ENCODE measurements at regions not wholly inside any gene's neighbourhood (a gene's known extent, or its start where the extent isn't known, plus 50 kb on each side); places are given as distances from the start of the nearest gene placed in this dataset.

DNA sequence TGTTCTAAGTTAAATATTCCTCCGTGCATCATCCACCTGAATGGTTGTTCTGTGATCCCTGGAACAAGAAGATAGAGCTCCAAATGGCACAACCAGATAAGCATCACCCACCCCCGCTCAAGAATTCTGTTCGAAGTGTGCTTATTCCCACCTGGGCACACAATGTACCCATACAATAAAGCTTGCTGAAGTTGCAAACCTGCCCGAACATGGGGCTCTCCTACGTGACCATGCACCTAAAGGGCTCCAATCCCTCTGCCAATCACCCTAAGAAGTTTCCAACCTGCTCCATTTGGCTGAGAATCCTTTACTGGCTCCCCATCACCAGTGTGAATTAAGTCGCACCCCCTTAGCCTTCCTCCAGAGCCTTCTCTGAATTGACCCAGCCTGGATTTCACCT, 1157.4 kb downstream of the TBC1D22A start:
- ATAC-seq (ENCODE audit: low FRiP score) (no peak), DNase-seq (ENCODE audit: low spot score) (no peak)
- TF ChIP-seq, protein P1, sequence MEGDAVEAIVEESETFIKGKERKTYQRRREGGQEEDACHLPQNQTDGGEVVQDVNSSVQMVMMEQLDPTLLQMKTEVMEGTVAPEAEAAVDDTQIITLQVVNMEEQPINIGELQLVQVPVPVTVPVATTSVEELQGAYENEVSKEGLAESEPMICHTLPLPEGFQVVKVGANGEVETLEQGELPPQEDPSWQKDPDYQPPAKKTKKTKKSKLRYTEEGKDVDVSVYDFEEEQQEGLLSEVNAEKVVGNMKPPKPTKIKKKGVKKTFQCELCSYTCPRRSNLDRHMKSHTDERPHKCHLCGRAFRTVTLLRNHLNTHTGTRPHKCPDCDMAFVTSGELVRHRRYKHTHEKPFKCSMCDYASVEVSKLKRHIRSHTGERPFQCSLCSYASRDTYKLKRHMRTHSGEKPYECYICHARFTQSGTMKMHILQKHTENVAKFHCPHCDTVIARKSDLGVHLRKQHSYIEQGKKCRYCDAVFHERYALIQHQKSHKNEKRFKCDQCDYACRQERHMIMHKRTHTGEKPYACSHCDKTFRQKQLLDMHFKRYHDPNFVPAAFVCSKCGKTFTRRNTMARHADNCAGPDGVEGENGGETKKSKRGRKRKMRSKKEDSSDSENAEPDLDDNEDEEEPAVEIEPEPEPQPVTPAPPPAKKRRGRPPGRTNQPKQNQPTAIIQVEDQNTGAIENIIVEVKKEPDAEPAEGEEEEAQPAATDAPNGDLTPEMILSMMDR (IDR thresholded peaks at IDR 0.05), result no peak

DNA sequence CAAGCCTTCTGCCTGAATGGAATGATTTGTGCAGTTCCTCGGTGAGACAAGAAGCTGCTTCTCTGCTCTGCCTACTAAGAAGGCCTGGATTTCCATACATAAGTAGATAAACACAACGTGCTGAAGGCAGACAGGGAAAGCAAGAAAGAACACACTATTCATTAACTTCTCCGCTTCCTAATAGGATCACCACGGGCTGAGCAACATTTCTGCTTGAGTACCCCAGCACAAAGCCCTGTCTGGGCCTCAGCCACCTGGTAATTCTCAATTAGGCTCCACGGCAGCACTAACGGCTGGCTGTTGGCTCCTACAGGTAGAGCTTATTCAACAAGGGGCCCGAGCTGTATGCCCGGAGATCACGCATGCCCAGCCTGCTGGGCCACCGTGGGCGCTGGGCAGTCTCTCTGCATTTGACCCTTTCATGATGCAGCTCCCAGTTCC, 1156.6 kb downstream of the TBC1D22A start:
- DNase-seq (ENCODE audit: low spot score) (no peak), ATAC-seq (ENCODE audit: low FRiP score) (no peak)
- TF ChIP-seq, protein P1 (IDR thresholded peaks at IDR 0.05), result no peak

DNA sequence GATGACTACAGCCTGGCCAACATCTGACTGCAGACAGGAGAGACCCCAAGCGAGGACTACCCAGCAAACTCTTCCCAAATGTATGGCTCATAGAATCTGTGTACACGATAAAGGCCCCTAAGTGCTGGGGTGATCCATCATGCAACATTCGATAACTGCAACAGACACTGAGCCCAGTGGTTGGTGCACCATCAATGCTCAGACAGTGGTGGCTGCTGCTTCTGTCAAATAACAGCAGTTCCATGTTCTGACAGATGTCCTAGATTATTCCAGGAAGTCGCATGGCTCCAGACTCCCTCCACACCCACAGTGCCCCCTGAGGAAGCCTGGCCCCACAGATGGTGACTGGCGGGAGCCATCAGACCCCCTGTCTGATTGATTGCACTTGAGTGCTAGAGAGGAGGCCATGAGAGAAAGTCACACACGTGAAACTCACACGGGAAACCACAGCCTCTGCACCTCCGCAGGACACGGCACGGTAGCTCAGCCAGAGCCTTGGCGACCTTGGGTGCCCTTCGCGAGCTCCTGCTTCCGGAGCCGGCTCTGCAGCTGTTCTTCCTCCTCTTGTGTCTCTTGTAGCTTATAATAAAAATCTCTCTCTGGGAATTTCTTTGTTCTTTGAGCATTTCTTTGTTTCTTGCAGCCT, 1155.9 kb downstream of the TBC1D22A start:
- no peak for DNase-seq (ENCODE audit: low spot score)
- TF ChIP-seq, protein P1 (IDR thresholded peaks at IDR 0.05), result no peak
- no peak for ATAC-seq (ENCODE audit: low FRiP score)

- no peak for DNase-seq (ENCODE audit: low spot score)
- TF ChIP-seq, protein P1 (IDR thresholded peaks at IDR 0.05), result no peak
- ATAC-seq (ENCODE audit: low FRiP score), result no peak
Measured at GRCh38 chr22:47914481-47915097, 1152.1 kb downstream of the TBC1D22A start.

- ATAC-seq (ENCODE audit: low FRiP score) (no peak), DNase-seq (ENCODE audit: low spot score) (no peak)
- TF ChIP-seq, protein P1 (IDR thresholded peaks at IDR 0.05), result no peak
Measured at GRCh38 chr22:47902646-47903180, 1140.3 kb downstream of the TBC1D22A start.

GRCh38 chr22:47901911-47902310, 1139.5 kb downstream of the TBC1D22A start:
- TF ChIP-seq, protein P1 (IDR thresholded peaks at IDR 0.05), result no peak
- DNase-seq (ENCODE audit: low spot score) (no peak), ATAC-seq (ENCODE audit: low FRiP score) (no peak)

DNA sequence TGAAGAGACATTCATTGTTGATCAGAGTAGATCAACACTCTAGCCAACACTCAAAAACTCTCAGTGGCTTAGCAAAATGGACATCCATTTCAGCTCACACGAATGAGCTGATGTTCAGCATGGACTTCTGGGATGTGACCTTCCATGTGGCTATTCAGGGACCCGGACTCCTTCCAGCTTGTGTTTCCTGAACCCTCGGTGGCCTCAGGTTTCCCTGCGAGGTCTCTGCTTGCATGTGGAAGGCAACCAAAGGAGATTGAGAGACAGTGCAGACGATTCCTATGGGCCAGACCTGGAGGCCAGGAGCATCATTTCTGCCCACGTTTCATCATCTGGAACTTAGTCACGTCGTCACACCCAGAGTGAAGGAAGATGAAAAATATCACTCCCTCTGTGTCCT, 1137.4 kb downstream of the TBC1D22A start:
- no peak for DNase-seq (ENCODE audit: low spot score)
- TF ChIP-seq, protein P1 (IDR thresholded peaks at IDR 0.05), result no peak
- no peak for ATAC-seq (ENCODE audit: low FRiP score)

All from omental fat pad (tissue), 3 donors.